AG04449 (cell line): ENCODE measurements at regions not wholly inside any gene's neighbourhood (a gene's known extent, or its start where the extent isn't known, plus 50 kb on each side); places are given as distances from the start of the nearest gene placed in this dataset.
"Not testable (repeated sequence)": the region's sequence is repeated elsewhere in the genome, so short reads cannot be mapped to it uniquely, and the experiment has no call there.

Source experiments
- CTCF ChIA-PET: fragments of 350-600 bp; formaldehyde crosslinking; extraction: SDS; loops from one replicate; lab custom pipeline; 2021; ENCODE audit warnings: antibody characterized with exemption; lab: Yijun Ruan, JAX
- POLR2A ChIA-PET: fragments of 400-600, 350-600 bp; formaldehyde crosslinking; extraction: SDS; loops from one replicate; lab custom pipeline; 2020; ENCODE audit warnings: antibody characterized with exemption, inconsistent platforms; lab: Yijun Ruan, JAX
- DNase-seq: peaks from one replicate; pipeline ENCODE4 v3.0.0-alpha.2; 2010; ENCODE audit warnings: low read depth, low spot score
- H3K4me3 ChIP-seq: 2 replicates; pipeline ENCODE4 v1.5.1; 2011; ENCODE audit warnings: low read depth, mild to moderate bottlenecking, control low read depth, low read length
- TF ChIP-seq, protein P1 (sequence below): IDR thresholded peaks from one replicate; pipeline ENCODE4 v1.5.1; 2011; ENCODE audit warnings: mild to moderate bottlenecking, moderate library complexity, low read length, control low read depth, inconsistent platforms; ENCODE audit not compliant: insufficient read depth; ENCODE audit errors: missing control alignments

DNA sequence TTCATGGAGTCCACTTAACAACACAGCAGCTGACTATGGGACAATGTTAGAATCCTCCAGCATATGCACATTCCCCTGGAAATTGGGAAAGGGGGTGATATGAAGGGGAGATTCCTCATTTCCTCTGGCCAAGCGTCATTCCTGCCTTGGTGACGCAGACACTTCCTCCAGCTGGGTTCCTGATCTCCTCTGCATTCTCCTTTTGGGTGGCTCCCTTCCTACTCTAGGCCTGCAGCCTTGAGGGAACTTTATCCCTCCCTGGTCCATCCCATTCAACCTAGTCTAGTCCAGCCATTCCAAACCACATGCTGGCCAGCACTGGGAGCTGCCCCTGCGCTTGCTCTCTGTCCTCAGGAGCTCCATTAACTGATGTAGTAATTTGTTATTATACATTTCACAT is 216.8 kb downstream of the VAPA start:
- POLR2A ChIA-PET, result interaction anchor here (0.6 kb wide), 1 partner anchor 39 kb away, joined by 3 read pairs; no protein-coding TSS in a partner anchor
- no peak overlapping the region for H3K4me3 ChIP-seq
- TF ChIP-seq, protein P1, sequence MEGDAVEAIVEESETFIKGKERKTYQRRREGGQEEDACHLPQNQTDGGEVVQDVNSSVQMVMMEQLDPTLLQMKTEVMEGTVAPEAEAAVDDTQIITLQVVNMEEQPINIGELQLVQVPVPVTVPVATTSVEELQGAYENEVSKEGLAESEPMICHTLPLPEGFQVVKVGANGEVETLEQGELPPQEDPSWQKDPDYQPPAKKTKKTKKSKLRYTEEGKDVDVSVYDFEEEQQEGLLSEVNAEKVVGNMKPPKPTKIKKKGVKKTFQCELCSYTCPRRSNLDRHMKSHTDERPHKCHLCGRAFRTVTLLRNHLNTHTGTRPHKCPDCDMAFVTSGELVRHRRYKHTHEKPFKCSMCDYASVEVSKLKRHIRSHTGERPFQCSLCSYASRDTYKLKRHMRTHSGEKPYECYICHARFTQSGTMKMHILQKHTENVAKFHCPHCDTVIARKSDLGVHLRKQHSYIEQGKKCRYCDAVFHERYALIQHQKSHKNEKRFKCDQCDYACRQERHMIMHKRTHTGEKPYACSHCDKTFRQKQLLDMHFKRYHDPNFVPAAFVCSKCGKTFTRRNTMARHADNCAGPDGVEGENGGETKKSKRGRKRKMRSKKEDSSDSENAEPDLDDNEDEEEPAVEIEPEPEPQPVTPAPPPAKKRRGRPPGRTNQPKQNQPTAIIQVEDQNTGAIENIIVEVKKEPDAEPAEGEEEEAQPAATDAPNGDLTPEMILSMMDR, result no peak
- CTCF ChIA-PET, result interaction anchor here (1.0 to 1.8 kb wide), 3 partner anchors 8 to 11 kb away, joined by 3 to 5 read pairs (median 4); no protein-coding TSS in a partner anchor
- no peak for DNase-seq

DNA sequence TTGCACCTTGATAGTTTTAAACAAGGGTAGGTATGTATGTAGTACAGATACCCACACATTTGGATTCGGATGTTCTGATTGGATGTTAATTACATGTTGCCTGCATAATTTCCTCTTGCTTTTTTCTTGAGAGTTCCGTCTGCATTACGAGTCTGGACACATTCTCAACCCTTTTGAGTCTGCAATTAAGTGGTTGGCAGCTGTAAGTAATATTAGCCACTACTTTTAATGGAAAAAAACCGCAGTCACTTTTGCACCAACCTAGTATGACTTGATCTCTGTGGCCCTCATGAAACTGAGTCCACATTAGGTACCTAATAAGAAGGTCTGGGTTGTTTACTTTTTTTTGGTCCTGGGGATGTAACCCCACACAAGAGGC is 217.3 kb downstream of the VAPA start:
- no peak for DNase-seq
- TF ChIP-seq, protein P1, result no peak
- ChIA-PET CTCF (interaction anchor here (1.0 to 1.5 kb wide), 2 partner anchors 8 to 10 kb away, joined by 3 to 4 read pairs; no protein-coding TSS in a partner anchor), POLR2A (interaction anchor here (0.6 kb wide), 1 partner anchor 39 kb away, joined by 3 read pairs; no protein-coding TSS in a partner anchor)
- H3K4me3 ChIP-seq, result no peak overlapping the region

GRCh38 chr18:10131460-10132395 is 217.9 kb downstream of the VAPA start:
- H3K4me3 ChIP-seq, result no peak overlapping the region
- TF ChIP-seq, protein P1, result no peak
- ChIA-PET POLR2A (no interaction called here), CTCF (interaction anchor here (1.0 to 1.2 kb wide), 2 partner anchors 7 to 9 kb away, joined by 3 to 4 read pairs; no protein-coding TSS in a partner anchor)
- DNase-seq, result no peak

GRCh38 chr18:10133516-10133915 is 219.7 kb downstream of the VAPA start:
- TF ChIP-seq, protein P1, result no peak
- ChIA-PET CTCF (interaction anchor here (1.1 kb wide), 1 partner anchor 10 kb away, joined by 4 read pairs; no protein-coding TSS in a partner anchor), POLR2A (no interaction called here)
- no peak overlapping the region for H3K4me3 ChIP-seq
- no peak for DNase-seq

- DNase-seq, result no peak
- POLR2A ChIA-PET, result no interaction called here
- CTCF ChIA-PET, result interaction anchor here (1.1 kb wide), 1 partner anchor 10 kb away, joined by 4 read pairs; no protein-coding TSS in a partner anchor
- TF ChIP-seq, protein P1, result no peak
- no peak overlapping the region for H3K4me3 ChIP-seq
Observed at GRCh38 chr18:10134204-10134603, 220.4 kb downstream of the VAPA start.

DNA sequence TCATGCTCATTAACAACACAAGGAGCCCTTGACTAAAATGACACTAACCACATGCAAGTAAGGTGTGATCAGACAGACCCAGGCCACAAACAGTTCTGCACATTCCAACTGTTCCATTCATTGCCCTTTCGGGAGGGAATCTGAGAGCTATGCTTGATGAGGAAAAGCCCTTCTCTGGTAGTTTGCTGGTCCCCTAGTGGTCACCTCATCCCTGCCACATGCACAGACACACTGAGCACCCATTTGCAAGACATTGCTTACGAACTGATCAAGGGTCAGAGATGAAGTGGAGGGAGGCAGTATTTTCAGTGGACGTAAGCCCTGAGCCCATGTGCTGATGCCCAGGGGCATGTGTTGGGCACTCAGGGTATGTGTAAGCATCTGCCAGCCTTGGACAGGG is 220.9 kb downstream of the VAPA start:
- POLR2A ChIA-PET, CTCF ChIA-PET, DNase-seq, H3K4me3 ChIP-seq: not testable (repeated sequence)
